SH-SY5Y (cell line): ENCODE measurements at regions not wholly inside any gene's neighbourhood (a gene's known extent, or its start where the extent isn't known, plus 50 kb on each side); places are given as distances from the start of the nearest gene placed in this dataset.

Source experiments
- GATA2 ChIP-seq: IDR thresholded peaks from 2 replicates; pipeline ENCODE4 v1.6.1; 2011; ENCODE audit warnings: mild to moderate bottlenecking, low read depth, low read length
- GATA3 ChIP-seq: IDR thresholded peaks from 2 replicates; pipeline ENCODE4 v1.6.1; 2011; ENCODE audit warnings: low read depth, mild to moderate bottlenecking, low read length, moderate library complexity

DNA sequence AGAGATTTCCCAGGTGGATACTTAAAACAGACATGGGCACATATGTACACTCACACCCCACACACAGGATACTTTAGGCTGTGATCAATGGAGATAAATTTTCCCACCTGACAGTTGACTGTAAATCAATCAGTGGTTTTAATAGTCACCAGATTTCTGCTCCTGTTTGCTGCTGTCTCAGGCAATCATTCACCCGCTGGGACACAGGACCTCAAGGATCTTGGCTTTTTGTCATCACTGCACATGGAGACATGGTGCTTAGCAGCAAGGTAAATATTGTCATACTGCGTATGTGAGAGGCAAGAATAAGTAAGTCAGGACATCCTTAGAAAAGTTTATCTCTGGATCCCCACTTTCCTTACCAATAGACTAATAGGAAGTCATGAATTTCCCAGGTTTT lies 60.8 kb upstream of the KLF9 start:
- TF ChIP-seq GATA2: peak; percentile 19; the same call in 1 of the 2 replicates
- no peak for TF ChIP-seq GATA3
